ENCODE measurements at regions not wholly inside any gene's neighbourhood (a gene's known extent, or its start where the extent isn't known, plus 50 kb on each side); places are given as distances from the start of the nearest gene placed in this dataset.
"Not testable (repeated sequence)": the region's sequence is repeated elsewhere in the genome, so short reads cannot be mapped to it uniquely, and the experiment has no call there.

- not testable (repeated sequence) for TF ChIP-seq ZNF202 (tag by site-specific recombination; IDR thresholded peaks at IDR 0.05; ENCODE audit: borderline replicate concordance); ZNF16 (tag by site-specific recombination; IDR thresholded peaks at IDR 0.05; ENCODE audit: low read depth); ZNF311 (tag by site-specific recombination; IDR thresholded peaks at IDR 0.05; ENCODE audit: borderline replicate concordance); ZNF398 (tag by site-specific recombination; IDR thresholded peaks at IDR 0.05); CTCF (tag by site-specific recombination; IDR thresholded peaks at IDR 0.05); ZBTB21 (tag by site-specific recombination; IDR thresholded peaks at IDR 0.05); ZNF10 (tag by site-specific recombination; IDR thresholded peaks at IDR 0.05); ZNF350 (tag by site-specific recombination; IDR thresholded peaks at IDR 0.05); YY2 (tag by site-specific recombination; IDR thresholded peaks at IDR 0.05); ZNF549 (tag by site-specific recombination; IDR thresholded peaks at IDR 0.05)
- TF ChIP-seq, protein P1, sequence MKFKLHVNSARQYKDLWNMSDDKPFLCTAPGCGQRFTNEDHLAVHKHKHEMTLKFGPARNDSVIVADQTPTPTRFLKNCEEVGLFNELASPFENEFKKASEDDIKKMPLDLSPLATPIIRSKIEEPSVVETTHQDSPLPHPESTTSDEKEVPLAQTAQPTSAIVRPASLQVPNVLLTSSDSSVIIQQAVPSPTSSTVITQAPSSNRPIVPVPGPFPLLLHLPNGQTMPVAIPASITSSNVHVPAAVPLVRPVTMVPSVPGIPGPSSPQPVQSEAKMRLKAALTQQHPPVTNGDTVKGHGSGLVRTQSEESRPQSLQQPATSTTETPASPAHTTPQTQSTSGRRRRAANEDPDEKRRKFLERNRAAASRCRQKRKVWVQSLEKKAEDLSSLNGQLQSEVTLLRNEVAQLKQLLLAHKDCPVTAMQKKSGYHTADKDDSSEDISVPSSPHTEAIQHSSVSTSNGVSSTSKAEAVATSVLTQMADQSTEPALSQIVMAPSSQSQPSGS (tag by site-specific recombination; IDR thresholded peaks at IDR 0.05; ENCODE audit: low read depth), result not testable (repeated sequence)
- TF ChIP-seq, protein P2, sequence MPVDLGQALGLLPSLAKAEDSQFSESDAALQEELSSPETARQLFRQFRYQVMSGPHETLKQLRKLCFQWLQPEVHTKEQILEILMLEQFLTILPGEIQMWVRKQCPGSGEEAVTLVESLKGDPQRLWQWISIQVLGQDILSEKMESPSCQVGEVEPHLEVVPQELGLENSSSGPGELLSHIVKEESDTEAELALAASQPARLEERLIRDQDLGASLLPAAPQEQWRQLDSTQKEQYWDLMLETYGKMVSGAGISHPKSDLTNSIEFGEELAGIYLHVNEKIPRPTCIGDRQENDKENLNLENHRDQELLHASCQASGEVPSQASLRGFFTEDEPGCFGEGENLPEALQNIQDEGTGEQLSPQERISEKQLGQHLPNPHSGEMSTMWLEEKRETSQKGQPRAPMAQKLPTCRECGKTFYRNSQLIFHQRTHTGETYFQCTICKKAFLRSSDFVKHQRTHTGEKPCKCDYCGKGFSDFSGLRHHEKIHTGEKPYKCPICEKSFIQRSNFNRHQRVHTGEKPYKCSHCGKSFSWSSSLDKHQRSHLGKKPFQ (tag by site-specific recombination; IDR thresholded peaks at IDR 0.05), result not testable (repeated sequence)
These were observed 403.2 kb upstream of the SMIM31 start for GRCh38 chr4:164350716-164351115.
